PC-9 (cell line): ENCODE measurements at regions not wholly inside any gene's neighbourhood (a gene's known extent, or its start where the extent isn't known, plus 50 kb on each side); places are given as distances from the start of the nearest gene placed in this dataset.
A peak's percentile ranks its signal among the peaks of the same experiment; 100 is the strongest.

ENCODE experiments used
- BruUV-seq: library from RNA; stranded (reverse); fragments of 400-500 nt; replicated peaks from 2 replicates; lab custom pipeline; 2021; lab: Mats Ljungman, UMichigan
- CTCF ChIA-PET: fragments of 300-600 bp; sonication (Branson Sonifier 250); formaldehyde crosslinking; loops from one replicate; lab custom pipeline; 2022; ENCODE audit warnings: antibody characterized with exemption; lab: Charles Lee
- POLR2A ChIA-PET: fragments of 300-600 bp; sonication (Branson Sonifier 250); formaldehyde crosslinking; loops from one replicate; lab custom pipeline; 2022; ENCODE audit warnings: antibody characterized with exemption; ENCODE audit not compliant: unreplicated experiment; lab: Charles Lee
- DNase-seq, 2 experiments: peaks; one replicate each; pipeline versions ENCODE4 v3.0.0 to v3.0.0-alpha.2; 2015 to 2022; ENCODE audit warnings: mixed read lengths in 1 of 2
- H2AFZ ChIP-seq: fragments of 200-600 bp; sonication (generic); 2 replicates; pipeline ENCODE4 v1.8.1; 2017; ENCODE audit warnings: antibody characterized with exemption
- H3F3A ChIP-seq: fragments of 200-600 bp; sonication (generic); 2 replicates; pipeline ENCODE4 v1.8.1; 2017; ENCODE audit warnings: antibody characterized with exemption, mild to moderate bottlenecking, low read depth; ENCODE audit not compliant: insufficient read depth
- H3K27ac ChIP-seq: fragments of 200-600 bp; sonication (generic); 2 replicates; pipeline ENCODE4 v1.6.1; 2016; ENCODE audit warnings: mixed run types
- H3K27me3 ChIP-seq: fragments of 200-600 bp; sonication (generic); 2 replicates; pipeline ENCODE4 v1.6.1; 2016; ENCODE audit warnings: low read depth, mixed run types; ENCODE audit not compliant: insufficient read depth
- H3K36me3 ChIP-seq: fragments of 200-600 bp; sonication (generic); 2 replicates; pipeline ENCODE4 v1.6.1; 2016; ENCODE audit warnings: low read depth, mixed run types
- H3K4me1 ChIP-seq: fragments of 200-600 bp; sonication (generic); replicated peaks from 2 replicates; pipeline ENCODE4 v1.6.1; 2016; ENCODE audit warnings: mixed run types; ENCODE audit not compliant: insufficient read depth
- H3K4me2 ChIP-seq: fragments of 200-600 bp; sonication (generic); 2 replicates; pipeline ENCODE4 v1.6.1; 2017; ENCODE audit warnings: mixed run types
- H3K4me3 ChIP-seq: fragments of 200-600 bp; sonication (generic); 2 replicates; pipeline ENCODE4 v1.6.1; 2016; ENCODE audit warnings: mixed run types
- H3K79me2 ChIP-seq: fragments of 200-600 bp; sonication (generic); 2 replicates; pipeline ENCODE4 v1.6.1; 2017; ENCODE audit warnings: low read depth, mixed run types
- H3K9me2 ChIP-seq: fragments of 200-600 bp; sonication (generic); 2 replicates; pipeline ENCODE4 v1.8.1; 2017; ENCODE audit warnings: mild to moderate bottlenecking; ENCODE audit not compliant: insufficient read depth
- H3K9me3 ChIP-seq: fragments of 200-600 bp; sonication (generic); 2 replicates; pipeline ENCODE4 v1.8.1; 2016; ENCODE audit warnings: low read depth; ENCODE audit not compliant: insufficient read depth
- H4K20me1 ChIP-seq: fragments of 200-600 bp; sonication (generic); 2 replicates; pipeline ENCODE4 v1.8.1; 2017; ENCODE audit not compliant: insufficient read depth
- EZH2 ChIP-seq: fragments of 200-600 bp; sonication (generic); IDR thresholded peaks from 2 replicates; pipeline ENCODE4 v1.8.0; 2017; ENCODE audit warnings: antibody characterized with exemption, low read depth
- intact Hi-C: fragments of 100-400 bp; cut with micrococcal nuclease; formaldehyde crosslinking; loops from one replicate; pipeline ENCODE4 v1.10.0; 2022; ENCODE audit not compliant: unreplicated experiment
- TF ChIP-seq, protein P1 (sequence below): fragments of 200-600 bp; sonication (generic); conservative IDR thresholded peaks from 2 replicates; pipeline ENCODE4 v1.6.1; 2017; ENCODE audit warnings: mixed run types, antibody characterized with exemption, mild to moderate bottlenecking, moderate library complexity

DNA sequence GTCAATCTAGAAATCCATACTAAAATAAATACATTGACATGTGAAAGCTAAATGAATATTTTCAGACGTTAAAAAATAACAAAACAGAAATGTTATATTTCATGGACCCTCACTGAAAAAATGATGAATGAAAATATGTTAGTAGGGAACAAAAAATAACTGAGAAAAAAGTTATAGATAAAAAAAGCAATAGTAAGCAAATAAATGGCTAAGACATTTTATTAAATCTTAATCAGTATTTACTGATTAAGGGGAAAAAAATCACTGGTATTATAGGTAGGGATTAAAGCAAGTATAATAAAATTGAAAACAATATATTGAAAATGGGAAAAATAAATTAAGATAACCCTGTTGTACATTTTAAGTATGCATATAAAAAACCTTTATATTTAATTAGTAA, 468.1 kb upstream of the MANEA start:
- Histone ChIP-seq H3K27ac (no peak overlapping the region), H3K79me2 (no peaks in the 10 kb centered on the region), H3K4me3 (no peak overlapping the region), H3K9me3 (no peaks in the 10 kb centered on the region), H2AFZ (no peak overlapping the region), H3K27me3 (no peaks in the 10 kb centered on the region), H3K4me2 (no peak overlapping the region), H3K4me1 (no peaks in the 10 kb centered on the region), H3K9me2 (no peaks in the 10 kb centered on the region), H3F3A (no peaks in the 10 kb centered on the region), H3K36me3 (no peaks in the 10 kb centered on the region), H4K20me1 (no peaks in the 10 kb centered on the region)
- ChIA-PET CTCF (no interaction called here), POLR2A (no interaction called here)
- BruUV-seq, result no TSS peak
- DNase-seq, result no peak
- TF ChIP-seq, protein P1, sequence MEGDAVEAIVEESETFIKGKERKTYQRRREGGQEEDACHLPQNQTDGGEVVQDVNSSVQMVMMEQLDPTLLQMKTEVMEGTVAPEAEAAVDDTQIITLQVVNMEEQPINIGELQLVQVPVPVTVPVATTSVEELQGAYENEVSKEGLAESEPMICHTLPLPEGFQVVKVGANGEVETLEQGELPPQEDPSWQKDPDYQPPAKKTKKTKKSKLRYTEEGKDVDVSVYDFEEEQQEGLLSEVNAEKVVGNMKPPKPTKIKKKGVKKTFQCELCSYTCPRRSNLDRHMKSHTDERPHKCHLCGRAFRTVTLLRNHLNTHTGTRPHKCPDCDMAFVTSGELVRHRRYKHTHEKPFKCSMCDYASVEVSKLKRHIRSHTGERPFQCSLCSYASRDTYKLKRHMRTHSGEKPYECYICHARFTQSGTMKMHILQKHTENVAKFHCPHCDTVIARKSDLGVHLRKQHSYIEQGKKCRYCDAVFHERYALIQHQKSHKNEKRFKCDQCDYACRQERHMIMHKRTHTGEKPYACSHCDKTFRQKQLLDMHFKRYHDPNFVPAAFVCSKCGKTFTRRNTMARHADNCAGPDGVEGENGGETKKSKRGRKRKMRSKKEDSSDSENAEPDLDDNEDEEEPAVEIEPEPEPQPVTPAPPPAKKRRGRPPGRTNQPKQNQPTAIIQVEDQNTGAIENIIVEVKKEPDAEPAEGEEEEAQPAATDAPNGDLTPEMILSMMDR, result no peak
- TF ChIP-seq EZH2, result no peak
- intact Hi-C loops, result no loop called here

DNA sequence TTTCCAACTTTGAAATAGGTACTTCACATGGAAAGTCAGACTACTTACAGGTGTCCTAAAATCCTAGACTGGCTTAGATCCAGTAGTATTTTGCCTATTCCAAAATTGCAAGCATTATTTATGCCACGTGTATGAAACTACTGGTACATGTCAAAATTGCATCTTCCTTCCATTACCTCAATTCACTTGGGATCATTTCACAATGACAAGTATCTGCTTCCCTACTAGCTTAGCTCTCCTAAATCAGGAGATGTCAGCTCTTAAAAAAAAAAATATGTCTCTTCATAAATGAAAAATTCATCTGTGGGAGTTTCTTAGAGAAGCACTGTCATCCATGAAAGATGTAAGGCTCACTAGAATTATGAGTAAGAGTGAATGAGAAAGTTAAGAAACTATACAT, 466.6 kb upstream of the MANEA start:
- no peaks in the 10 kb centered on the region for H3K4me1 ChIP-seq
- no peaks in the 10 kb centered on the region for H3F3A ChIP-seq
- H2AFZ ChIP-seq, result no peak overlapping the region
- no peak for DNase-seq
- H3K27ac ChIP-seq, result no peak overlapping the region
- CTCF ChIA-PET, result no interaction called here
- intact Hi-C loops, result no loop called here
- no TSS peak for BruUV-seq
- no peaks in the 10 kb centered on the region for H3K9me2 ChIP-seq
- no peaks in the 10 kb centered on the region for H4K20me1 ChIP-seq
- H3K4me2 ChIP-seq, result no peak overlapping the region
- H3K36me3 ChIP-seq, result no peaks in the 10 kb centered on the region
- no peaks in the 10 kb centered on the region for H3K27me3 ChIP-seq
- TF ChIP-seq, protein P1, result no peak
- TF ChIP-seq EZH2, result no peak
- no peaks in the 10 kb centered on the region for H3K9me3 ChIP-seq
- H3K4me3 ChIP-seq, result no peak overlapping the region
- POLR2A ChIA-PET, result no interaction called here
- no peaks in the 10 kb centered on the region for H3K79me2 ChIP-seq

DNA sequence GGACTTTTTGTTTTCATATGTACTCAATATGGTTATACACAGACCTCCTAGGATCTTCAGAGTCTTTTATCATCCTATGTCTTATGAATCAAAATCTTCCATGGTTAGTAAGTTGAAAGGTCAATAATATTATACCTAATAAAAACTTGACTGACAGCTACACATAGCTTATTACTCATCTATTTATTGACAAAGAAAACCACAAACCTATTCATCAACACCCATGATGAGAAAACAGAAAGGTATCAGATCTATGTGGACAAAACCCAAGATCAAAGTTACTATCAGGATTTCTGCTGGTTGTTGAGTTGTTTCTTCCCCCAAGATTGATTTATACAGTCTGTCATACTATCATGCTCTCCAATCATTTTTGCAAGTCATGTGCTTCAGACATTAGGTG, 460.1 kb upstream of the MANEA start:
- Histone ChIP-seq H2AFZ (no peak overlapping the region), H3K27ac (no peak overlapping the region), H3K79me2 (no peaks in the 10 kb centered on the region), H3K36me3 (no peaks in the 10 kb centered on the region), H4K20me1 (no peaks in the 10 kb centered on the region), H3K4me3 (no peak overlapping the region), H3F3A (no peaks in the 10 kb centered on the region), H3K4me1 (0 out of 2 replicates have a peak, but pooled peaks cover 6% of the 10 kb centered on the region), H3K9me2 (no peaks in the 10 kb centered on the region), H3K4me2 (no peak overlapping the region), H3K9me3 (no peaks in the 10 kb centered on the region), H3K27me3 (no peaks in the 10 kb centered on the region)
- CTCF ChIA-PET, result interaction anchor here (0.6 kb wide), 1 partner anchor 479 kb away, joined by 8 read pairs; no protein-coding TSS in a partner anchor
- BruUV-seq, result no TSS peak
- TF ChIP-seq, protein P1, result no peak
- TF ChIP-seq EZH2, result no peak
- peak in 1 of 2 experiments; percentile 45 for DNase-seq
- intact Hi-C loops, result no loop called here
- POLR2A ChIA-PET, result interaction anchor here (0.9 kb wide), 1 partner anchor 1269 kb away, joined by 6 read pairs; no protein-coding TSS in a partner anchor
